Suprapubic skin (tissue), 4 donors: ENCODE measurements at regions not wholly inside any gene's neighbourhood (a gene's known extent, or its start where the extent isn't known, plus 50 kb on each side); places are given as distances from the start of the nearest gene placed in this dataset.

Source experiments
- DNase-seq, 2 donors: peaks; one replicate each; pipeline ENCODE4 v3.0.0-alpha.2; 2019; ENCODE audit warnings: low spot score in 2 of 2
- H3K27ac ChIP-seq: fragments of 200-600 bp; sonication (generic); one replicate; pipeline ENCODE4 v1.5.1; 2019
- H3K27me3 ChIP-seq: fragments of 200-600 bp; sonication (generic); one replicate; pipeline ENCODE4 v1.5.1; 2019
- H3K36me3 ChIP-seq: fragments of 200-600 bp; sonication (generic); one replicate; pipeline ENCODE4 v1.5.1; 2019
- H3K4me1 ChIP-seq: fragments of 200-600 bp; sonication (generic); one replicate; pipeline ENCODE4 v1.5.1; 2019
- H3K4me3 ChIP-seq: fragments of 200-600 bp; sonication (generic); one replicate; pipeline ENCODE4 v1.5.1; 2019; ENCODE audit warnings: mild to moderate bottlenecking
- H3K9me3 ChIP-seq: fragments of 200-600 bp; sonication (generic); one replicate; pipeline ENCODE4 v1.5.1; 2019
- CTCF ChIP-seq, 2 donors: fragments of 200-600 bp in 1 of 2; fragments of 450-650 bp in 1 of 2; sonication (generic) in 1 of 2; IDR thresholded peaks; one replicate each; pipeline ENCODE4 v1.5.1; 2016 to 2019; ENCODE audit warnings: antibody characterized with exemption in 2 of 2, mild to moderate bottlenecking in 1 of 2, moderate library complexity in 1 of 2
- EP300 ChIP-seq: sonication (generic); formaldehyde crosslinking; IDR thresholded peaks from one replicate; pipeline ENCODE4 v1.6.1; 2017; ENCODE audit warnings: antibody characterized with exemption
- POLR2A ChIP-seq, 2 donors: fragments of 450-650 bp; IDR thresholded peaks; one replicate each; pipeline ENCODE4 v1.6.1; 2017; ENCODE audit warnings: antibody characterized with exemption in 2 of 2, mild to moderate bottlenecking in 2 of 2, moderate library complexity in 2 of 2
- POLR2AphosphoS5 ChIP-seq, 3 donors: sonication (generic); formaldehyde crosslinking; IDR thresholded peaks; one replicate each; pipeline ENCODE4 v1.6.1; 2017; ENCODE audit warnings: antibody characterized with exemption in 3 of 3
- WGBS: methylation state at CpG from one replicate; pipeline ENCODE4 v1.1.5; 2018; 5-methylcytosine and 5-hydroxymethylcytosine counted together

- H3K36me3 ChIP-seq: no peaks in the 10 kb centered on the region
- H3K4me3 ChIP-seq: no peak overlapping the region
- H3K27ac ChIP-seq: no peak overlapping the region
- no peaks in the 10 kb centered on the region for H3K27me3 ChIP-seq
- no peak for DNase-seq
- no peaks in the 10 kb centered on the region for H3K9me3 ChIP-seq
- TF ChIP-seq CTCF (IDR thresholded peaks at IDR 0.05): no peak
- TF ChIP-seq POLR2AphosphoS5 (IDR thresholded peaks at IDR 0.05): no peak
- no peaks in the 10 kb centered on the region for H3K4me1 ChIP-seq
- 100% methylated on average over 1 of the region's 1 CpG for WGBS
Observed at GRCh38 chr2:144041612-144042011, 478.3 kb downstream of the ZEB2 start.

- WGBS: 97% methylated on average over 2 of the region's 2 CpGs
- H3K4me1 ChIP-seq: no peaks in the 10 kb centered on the region
- H3K4me3 ChIP-seq: no peak overlapping the region
- no peak for DNase-seq
- H3K36me3 ChIP-seq: no peaks in the 10 kb centered on the region
- H3K9me3 ChIP-seq: no peaks in the 10 kb centered on the region
- H3K27ac ChIP-seq: no peak overlapping the region
- no peaks in the 10 kb centered on the region for H3K27me3 ChIP-seq
- TF ChIP-seq POLR2AphosphoS5 (IDR thresholded peaks at IDR 0.05): no peak
- TF ChIP-seq CTCF (IDR thresholded peaks at IDR 0.05): no peak
- no peak for TF ChIP-seq POLR2A (IDR thresholded peaks at IDR 0.05)
- TF ChIP-seq EP300: no peak
Observed at GRCh38 chr2:144040834-144041233, 479.1 kb downstream of the ZEB2 start.

- no peak for DNase-seq
- H3K36me3 ChIP-seq: no peaks in the 10 kb centered on the region
- no peak overlapping the region for H3K27ac ChIP-seq
- no peaks in the 10 kb centered on the region for H3K4me1 ChIP-seq
- no peak overlapping the region for H3K4me3 ChIP-seq
- TF ChIP-seq POLR2A (IDR thresholded peaks at IDR 0.05) (no peak), EP300 (no peak), POLR2AphosphoS5 (IDR thresholded peaks at IDR 0.05) (no peak), CTCF (IDR thresholded peaks at IDR 0.05) (no peak)
- H3K9me3 ChIP-seq: peaks cover 3% of the 10 kb centered on the region
- H3K27me3 ChIP-seq: no peaks in the 10 kb centered on the region
Observed at GRCh38 chr2:144032566-144032965, 487.4 kb downstream of the ZEB2 start.

- peaks cover 3% of the 10 kb centered on the region for H3K9me3 ChIP-seq
- H3K36me3 ChIP-seq: no peaks in the 10 kb centered on the region
- H3K4me1 ChIP-seq: no peaks in the 10 kb centered on the region
- DNase-seq: no peak
- H3K27me3 ChIP-seq: no peaks in the 10 kb centered on the region
- no peak overlapping the region for H3K4me3 ChIP-seq
- 64% methylated on average over 5 of the region's 5 CpGs for WGBS
- TF ChIP-seq POLR2AphosphoS5 (IDR thresholded peaks at IDR 0.05): no peak
- TF ChIP-seq EP300: no peak
- no peak overlapping the region for H3K27ac ChIP-seq
Observed at GRCh38 chr2:144030791-144031190, 489.1 kb downstream of the ZEB2 start.

- Histone ChIP-seq H3K9me3 (peaks cover 3% of the 10 kb centered on the region), H3K27ac (no peak overlapping the region), H3K36me3 (no peaks in the 10 kb centered on the region), H3K4me1 (no peaks in the 10 kb centered on the region), H3K27me3 (no peaks in the 10 kb centered on the region), H3K4me3 (no peak overlapping the region)
- no peak for DNase-seq
- 86% methylated on average over 4 of the region's 4 CpGs for WGBS
- TF ChIP-seq EP300 (no peak), CTCF (IDR thresholded peaks at IDR 0.05) (no peak), POLR2A (IDR thresholded peaks at IDR 0.05) (no peak), POLR2AphosphoS5 (IDR thresholded peaks at IDR 0.05) (no peak)
Observed at GRCh38 chr2:144027593-144027992, 492.3 kb downstream of the ZEB2 start.

GRCh38 chr2:144026753-144027152 lies 493.2 kb downstream of the ZEB2 start:
- no peak for DNase-seq
- no peak overlapping the region for H3K4me3 ChIP-seq
- H3K9me3 ChIP-seq: peaks cover under 1% of the 10 kb centered on the region
- H3K27me3 ChIP-seq: no peaks in the 10 kb centered on the region
- no peak overlapping the region for H3K27ac ChIP-seq
- H3K36me3 ChIP-seq: no peaks in the 10 kb centered on the region
- WGBS: 66% methylated on average over 1 of the region's 1 CpG
- H3K4me1 ChIP-seq: no peaks in the 10 kb centered on the region
- TF ChIP-seq POLR2AphosphoS5 (IDR thresholded peaks at IDR 0.05): no peak
- no peak for TF ChIP-seq CTCF (IDR thresholded peaks at IDR 0.05)
- TF ChIP-seq POLR2A (IDR thresholded peaks at IDR 0.05): no peak
- no peak for TF ChIP-seq EP300
